Fibroblast of skin of scalp (primary cell): ENCODE measurements at regions not wholly inside any gene's neighbourhood (a gene's known extent, or its start where the extent isn't known, plus 50 kb on each side); places are given as distances from the start of the nearest gene placed in this dataset.
"Not testable (repeated sequence)": the region's sequence is repeated elsewhere in the genome, so short reads cannot be mapped to it uniquely, and the experiment has no call there.

Experiments used
- DNase-seq: peaks from one replicate; pipeline ENCODE4 v3.0.0-alpha.2; 2013

- DNase-seq, result no peak
Measured at GRCh38 chr2:106288873-106289272, 94.8 kb upstream of the UXS1 start.

- DNase-seq, result no peak
Measured at GRCh38 chr2:106285237-106285829, 91.2 kb upstream of the UXS1 start.

GRCh38 chr2:106284691-106285202 lies 90.6 kb upstream of the UXS1 start:
- no peak for DNase-seq

GRCh38 chr2:106284255-106284654 lies 90.2 kb upstream of the UXS1 start:
- DNase-seq, result no peak

- DNase-seq, result not testable (repeated sequence)
Measured at GRCh38 chr2:106283228-106284152, 89.4 kb upstream of the UXS1 start.

- no peak for DNase-seq
Measured at GRCh38 chr2:106282462-106283170, 88.5 kb upstream of the UXS1 start.

GRCh38 chr2:106281907-106282430 lies 87.9 kb upstream of the UXS1 start:
- not testable (repeated sequence) for DNase-seq

GRCh38 chr2:106280722-106281446 lies 86.8 kb upstream of the UXS1 start:
- no peak for DNase-seq

- DNase-seq, result no peak
Measured at GRCh38 chr2:106280224-106280623, 86.1 kb upstream of the UXS1 start.

GRCh38 chr2:106278112-106278876 lies 84.2 kb upstream of the UXS1 start:
- DNase-seq, result no peak

- no peak for DNase-seq
Measured at GRCh38 chr2:106277426-106277825, 83.3 kb upstream of the UXS1 start.

GRCh38 chr2:106275971-106276370 lies 81.9 kb upstream of the UXS1 start:
- no peak for DNase-seq

- no peak for DNase-seq
Measured at GRCh38 chr2:106274668-106275067, 80.6 kb upstream of the UXS1 start.

- DNase-seq, result no peak
Measured at GRCh38 chr2:106272216-106272807, 78.2 kb upstream of the UXS1 start.

- DNase-seq, result no peak
Measured at GRCh38 chr2:106270471-106270891, 76.4 kb upstream of the UXS1 start.

- DNase-seq, result no peak
Measured at GRCh38 chr2:106269591-106270291, 75.6 kb upstream of the UXS1 start.

- no peak for DNase-seq
Measured at GRCh38 chr2:106267997-106268396, 73.9 kb upstream of the UXS1 start.

- DNase-seq, result no peak
Measured at GRCh38 chr2:106261871-106262321, 67.8 kb upstream of the UXS1 start.

- DNase-seq, result not testable (repeated sequence)
Measured at GRCh38 chr2:106258859-106259258, 64.8 kb upstream of the UXS1 start.

- no peak for DNase-seq
Measured at GRCh38 chr2:106257830-106258229, 63.7 kb upstream of the UXS1 start.
